Subcutaneous abdominal adipose tissue (tissue), 5 donors: ENCODE measurements at regions not wholly inside any gene's neighbourhood (a gene's known extent, or its start where the extent isn't known, plus 50 kb on each side); places are given as distances from the start of the nearest gene placed in this dataset.
"Not testable (repeated sequence)": the region's sequence is repeated elsewhere in the genome, so short reads cannot be mapped to it uniquely, and the experiment has no call there.

Experiments
- H3K27ac ChIP-seq: one replicate; pipeline ENCODE4 v1.7.0; 2013; ENCODE audit warnings: low read depth, mild to moderate bottlenecking, inconsistent platforms, low read length, moderate library complexity
- H3K27me3 ChIP-seq, 5 donors: one replicate each; pipeline ENCODE4 v1.7.0; 2013; ENCODE audit warnings: low read length in 5 of 5, inconsistent platforms in 1 of 5; ENCODE audit not compliant: control insufficient read depth in 5 of 5, insufficient read depth in 4 of 5
- H3K36me3 ChIP-seq, 5 donors: one replicate each; pipeline ENCODE4 v1.7.0; 2013; ENCODE audit warnings: low read length in 5 of 5; ENCODE audit not compliant: control insufficient read depth in 5 of 5, insufficient read depth in 5 of 5
- H3K4me1 ChIP-seq, 5 donors: one replicate each; pipeline ENCODE4 v1.7.0; 2013; ENCODE audit warnings: low read length in 5 of 5, mild to moderate bottlenecking in 3 of 5, moderate library complexity in 1 of 5; ENCODE audit not compliant: control insufficient read depth in 5 of 5, insufficient read depth in 5 of 5
- H3K4me3 ChIP-seq, 5 donors: one replicate each; pipeline ENCODE4 v1.7.0; 2013; ENCODE audit warnings: low read length in 5 of 5, low read depth in 1 of 5
- H3K9ac ChIP-seq, 5 donors: one replicate each; pipeline ENCODE4 v1.7.0; 2013; ENCODE audit warnings: low read length in 5 of 5, mild to moderate bottlenecking in 4 of 5, moderate library complexity in 3 of 5
- H3K9me3 ChIP-seq, 5 donors: one replicate each; pipeline ENCODE4 v1.7.0; 2013; ENCODE audit warnings: low read length in 5 of 5; ENCODE audit not compliant: control insufficient read depth in 5 of 5
- donor health status: healthy.
- donor health status: healthy.
- donor health status: healthy.
- donor health status: healthy.
- donor health status: healthy.

DNA sequence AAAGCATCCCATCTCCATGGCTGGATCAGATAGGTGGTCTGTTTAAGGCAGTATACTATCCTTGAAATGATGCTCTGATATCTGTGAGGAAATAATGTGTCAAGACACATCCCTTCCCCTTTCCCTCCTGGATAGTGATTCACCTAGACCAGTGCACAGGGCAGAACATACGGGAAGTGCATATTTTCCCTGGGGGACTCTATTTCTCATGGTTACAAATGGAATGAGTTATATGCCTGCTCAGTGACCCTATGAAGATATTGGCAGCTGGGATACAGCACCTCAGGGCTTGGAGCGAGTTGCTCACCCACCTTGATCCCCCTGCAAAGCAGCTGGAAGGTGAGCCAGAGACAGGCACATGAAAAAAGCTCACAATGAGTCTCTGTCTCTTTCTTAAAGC is 67.5 kb upstream of the PRL start:
- no peaks in the 10 kb centered on the region for H3K36me3 ChIP-seq

DNA sequence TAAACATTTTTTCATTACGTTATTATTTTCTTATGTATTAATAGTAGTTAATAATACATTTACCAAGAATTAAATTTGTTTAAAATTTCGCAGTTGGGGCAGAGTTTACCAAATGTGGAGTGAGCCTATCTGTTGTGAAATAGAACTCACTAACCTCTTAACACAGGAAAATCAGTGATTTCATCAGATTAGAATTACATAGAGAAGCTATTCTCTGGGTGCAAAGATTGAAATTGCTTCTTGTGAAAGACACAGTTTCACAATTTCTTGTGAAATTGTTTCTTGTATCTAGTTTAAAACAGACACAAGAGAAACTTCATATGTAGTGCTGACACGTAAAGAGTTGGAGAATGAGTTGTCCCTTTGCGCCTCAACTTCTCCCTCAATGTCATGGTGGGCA is 69.4 kb upstream of the PRL start:
- Histone ChIP-seq H3K9me3 (peaks cover 0 to 7% (median 4%) of the 10 kb centered on the region in 5 donors), H3K4me1 (peaks cover 0 to 18% (median 14%) of the 10 kb centered on the region in 5 donors), H3K4me3 (no peak overlapping the region), H3K27ac (no peak overlapping the region), H3K27me3 (no peaks in the 10 kb centered on the region), H3K9ac (peak overlapping the region in 1 of 5 donors; percentile 25), H3K36me3 (no peaks in the 10 kb centered on the region)

More for the DNA sequence above, 67.5 kb upstream of the PRL start:
- H3K9me3 ChIP-seq, result peaks cover 0 to 7% (median 4%) of the 10 kb centered on the region in 5 donors
- no peak overlapping the region for H3K27ac ChIP-seq
- no peak overlapping the region for H3K9ac ChIP-seq
- no peak overlapping the region for H3K4me3 ChIP-seq
- H3K27me3 ChIP-seq, result no peaks in the 10 kb centered on the region
- peaks cover 0 to 18% (median 14%) of the 10 kb centered on the region in 5 donors for H3K4me1 ChIP-seq

DNA sequence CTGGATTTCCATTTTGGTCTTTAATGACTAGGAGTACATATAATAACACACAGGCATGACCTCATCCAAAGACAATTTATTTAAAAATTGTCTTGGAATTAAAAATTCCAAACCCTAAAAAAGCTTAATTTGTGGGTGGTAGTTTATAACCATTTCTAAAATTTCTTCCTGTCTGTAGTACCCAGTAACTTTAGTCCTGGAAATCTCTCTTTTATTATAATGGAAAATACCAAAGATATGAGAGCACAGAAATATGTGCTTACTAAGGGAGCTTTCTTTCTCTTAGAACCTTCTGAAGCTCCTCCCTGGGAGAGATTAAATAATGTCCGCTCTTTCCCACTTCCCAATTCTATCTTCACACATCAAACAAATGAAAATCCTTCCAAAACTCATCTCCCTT is 70.5 kb upstream of the PRL start:
- Histone ChIP-seq H3K9ac (no peak overlapping the region), H3K4me1 (peaks cover 0 to 18% (median 14%) of the 10 kb centered on the region in 5 donors), H3K27ac (no peak overlapping the region), H3K4me3 (no peak overlapping the region), H3K36me3 (no peaks in the 10 kb centered on the region), H3K27me3 (no peaks in the 10 kb centered on the region), H3K9me3 (peaks cover 0 to 2% (median 0%) of the 10 kb centered on the region in 5 donors)

DNA sequence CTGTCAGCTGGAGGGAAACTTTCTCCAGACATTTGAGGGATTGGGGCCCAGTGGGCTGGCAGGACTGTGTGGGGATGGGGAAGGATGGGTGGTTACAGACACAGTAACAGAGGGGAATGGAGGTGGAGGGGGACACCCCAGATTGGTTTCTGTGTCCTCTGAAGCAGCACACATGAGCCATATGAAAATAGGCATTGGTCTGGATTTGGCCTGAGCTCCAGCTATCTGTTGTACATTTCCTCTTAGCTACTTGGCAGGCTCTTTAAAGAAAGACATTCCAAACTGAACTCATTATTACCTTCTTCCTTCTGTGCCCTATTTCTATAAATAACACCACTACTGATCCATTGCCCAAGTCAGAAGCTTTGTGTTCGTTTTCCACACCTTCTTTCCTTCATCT is 72.0 kb upstream of the PRL start:
- Histone ChIP-seq H3K36me3 (no peaks in the 10 kb centered on the region), H3K4me3 (no peak overlapping the region), H3K9me3 (peaks cover 0 to 2% (median 0%) of the 10 kb centered on the region in 5 donors), H3K9ac (no peak overlapping the region), H3K27me3 (no peaks in the 10 kb centered on the region), H3K27ac (no peak overlapping the region), H3K4me1 (peaks cover 0 to 17% (median 10%) of the 10 kb centered on the region in 5 donors)

DNA sequence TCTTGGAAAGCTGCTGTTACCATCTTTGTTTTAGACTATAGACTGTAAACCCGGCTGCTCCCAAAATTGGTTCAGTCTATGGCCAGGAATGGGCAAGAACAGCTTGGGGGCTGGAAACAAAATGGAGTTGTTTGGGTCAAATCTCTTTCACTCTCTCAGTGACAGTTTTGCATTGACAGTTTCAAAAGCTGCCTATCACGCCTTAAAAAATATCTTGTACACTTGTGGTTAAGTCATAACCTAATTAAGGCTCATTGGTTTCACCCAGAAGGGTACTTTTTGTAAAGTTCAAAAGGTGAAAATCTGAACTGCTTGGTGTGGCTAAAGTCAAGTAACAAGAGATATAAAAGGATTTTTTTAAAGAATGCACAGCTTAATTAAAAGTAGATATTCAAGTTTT is 76.1 kb upstream of the PRL start:
- Histone ChIP-seq H3K9ac (no peak overlapping the region), H3K27ac (no peak overlapping the region), H3K27me3 (no peaks in the 10 kb centered on the region), H3K9me3 (no peaks in the 10 kb centered on the region), H3K4me1 (no peaks in the 10 kb centered on the region), H3K4me3 (no peak overlapping the region), H3K36me3 (no peaks in the 10 kb centered on the region)

DNA sequence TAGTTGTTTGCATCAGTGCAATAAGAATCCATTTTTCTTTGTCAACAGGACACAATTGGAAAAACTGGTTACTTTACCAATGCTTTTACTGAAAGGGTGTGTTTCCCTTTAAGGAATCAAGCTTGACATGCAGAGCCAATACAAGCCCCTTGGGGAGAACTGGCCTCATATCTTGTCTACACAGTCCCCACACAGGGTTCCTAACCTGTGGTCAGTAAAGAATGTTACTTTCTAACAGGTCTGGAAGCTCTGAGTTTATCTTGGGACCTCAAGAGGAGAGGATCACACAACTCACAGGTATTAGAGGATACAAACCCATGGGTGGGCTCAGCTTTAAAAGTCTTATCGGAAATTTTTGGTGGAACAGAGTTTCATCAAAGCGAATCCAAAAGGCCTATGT is 78.1 kb upstream of the PRL start:
- H3K4me1 ChIP-seq, H3K4me3 ChIP-seq, H3K27ac ChIP-seq, H3K9me3 ChIP-seq, H3K9ac ChIP-seq, H3K36me3 ChIP-seq, H3K27me3 ChIP-seq: not testable (repeated sequence)

DNA sequence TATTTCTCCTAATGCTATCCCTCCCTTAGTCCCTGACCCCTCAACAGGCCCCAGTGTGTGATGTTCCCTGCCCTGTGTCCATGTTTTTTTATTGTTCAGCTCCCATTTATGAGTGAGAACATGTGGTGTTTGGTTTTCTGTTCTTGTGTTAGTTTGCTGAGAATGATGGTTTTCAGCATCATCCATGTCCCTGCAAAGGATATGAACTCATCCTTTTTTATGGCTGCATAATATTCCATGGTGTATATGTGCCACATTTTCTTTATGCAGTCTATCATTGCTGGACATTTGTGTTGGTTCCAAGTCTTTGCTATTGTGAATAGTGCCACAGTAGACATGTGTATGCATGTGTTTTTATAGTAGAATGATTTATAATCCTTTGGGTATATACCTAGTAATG is 79.5 kb upstream of the PRL start:
- H3K4me1 ChIP-seq, H3K36me3 ChIP-seq, H3K27me3 ChIP-seq, H3K4me3 ChIP-seq, H3K9ac ChIP-seq, H3K9me3 ChIP-seq, H3K27ac ChIP-seq: not testable (repeated sequence)

DNA sequence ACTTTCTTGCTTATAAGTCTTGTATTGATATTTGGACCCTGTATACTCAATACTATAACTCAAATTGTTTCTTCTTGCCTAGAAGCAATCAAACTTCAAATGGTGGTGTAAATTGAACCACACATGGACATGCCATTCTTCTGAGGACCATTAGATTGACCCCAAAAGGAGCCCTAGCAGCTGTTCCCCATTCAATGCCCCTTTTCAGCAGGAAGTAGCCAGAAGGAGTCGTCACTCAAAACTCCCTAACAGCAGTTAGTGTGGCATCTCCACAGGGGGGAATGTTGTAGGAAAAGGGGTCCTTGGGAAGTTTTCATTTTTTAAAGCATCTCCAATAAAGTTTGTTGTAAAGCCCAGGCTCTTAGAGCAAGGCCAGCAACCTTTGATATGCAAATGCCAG is 81.7 kb upstream of the PRL start:
- not testable (repeated sequence) for H3K9ac ChIP-seq, H3K36me3 ChIP-seq, H3K9me3 ChIP-seq, H3K27me3 ChIP-seq, H3K4me1 ChIP-seq, H3K4me3 ChIP-seq, H3K27ac ChIP-seq

DNA sequence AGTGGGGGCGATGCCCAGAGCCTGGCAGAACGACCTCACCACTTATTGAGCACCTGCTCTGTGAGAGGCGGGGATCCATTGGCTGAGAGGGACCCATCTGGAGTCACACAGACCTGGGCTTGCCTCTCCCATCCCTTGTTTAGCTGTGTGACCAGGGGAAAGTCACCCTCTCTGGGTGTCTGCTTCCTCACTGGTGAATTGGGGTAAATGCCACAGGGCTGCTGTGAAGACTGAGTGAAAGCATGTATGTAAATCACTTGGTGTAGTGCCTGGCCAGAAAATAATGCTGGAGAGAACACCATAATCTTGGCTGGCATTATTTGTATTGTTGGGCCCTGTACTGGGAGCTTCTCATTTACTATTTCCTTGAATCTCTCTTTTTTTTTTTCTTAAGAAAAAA is 83.4 kb upstream of the PRL start:
- Histone ChIP-seq H3K4me3 (no peak overlapping the region), H3K27me3 (no peaks in the 10 kb centered on the region), H3K27ac (no peak overlapping the region), H3K4me1 (peaks cover 0 to 4% (median 0%) of the 10 kb centered on the region in 5 donors), H3K9me3 (no peaks in the 10 kb centered on the region), H3K36me3 (no peaks in the 10 kb centered on the region), H3K9ac (no peak overlapping the region)

DNA sequence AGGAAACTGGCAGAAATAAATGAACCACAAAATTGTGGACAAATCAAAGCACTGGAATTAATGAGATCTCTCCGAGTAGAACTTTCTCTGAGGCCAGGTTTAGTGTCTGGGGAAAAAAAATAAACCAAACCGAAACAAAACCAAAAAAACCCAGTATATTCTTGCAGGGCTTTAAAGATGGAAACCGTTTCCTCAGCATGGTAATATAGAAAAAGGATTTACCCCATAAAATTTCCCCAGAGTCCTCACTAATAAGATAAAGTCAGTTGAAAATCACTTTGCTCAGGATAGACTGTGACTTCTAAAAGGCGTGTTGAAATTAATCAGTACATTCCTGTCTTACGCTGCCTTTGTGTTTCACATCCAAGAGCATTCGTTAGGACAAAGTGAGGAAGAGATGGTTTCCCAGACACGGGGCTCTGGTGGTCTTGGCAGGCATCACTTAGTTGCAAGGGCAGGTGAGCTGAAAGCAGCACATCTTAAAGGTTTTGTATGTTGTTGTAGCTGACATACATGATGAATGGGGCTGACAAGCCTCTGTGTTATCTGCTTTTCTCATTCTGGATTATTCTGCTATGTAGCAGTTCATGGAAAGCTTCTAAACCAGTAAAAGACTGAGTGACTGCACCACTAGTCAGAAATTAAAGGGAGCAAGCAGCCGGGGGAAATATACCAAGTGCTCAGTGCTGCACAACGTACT is 85.2 kb upstream of the PRL start:
- Histone ChIP-seq H3K9ac (no peak overlapping the region), H3K4me3 (no peak overlapping the region), H3K9me3 (no peaks in the 10 kb centered on the region), H3K27me3 (no peaks in the 10 kb centered on the region), H3K36me3 (no peaks in the 10 kb centered on the region), H3K27ac (no peak overlapping the region), H3K4me1 (peaks cover 0 to 4% (median 0%) of the 10 kb centered on the region in 5 donors)
